Epidermal melanocyte (primary cell): ENCODE measurements at regions not wholly inside any gene's neighbourhood (a gene's known extent, or its start where the extent isn't known, plus 50 kb on each side); places are given as distances from the start of the nearest gene placed in this dataset.

Experiments used
- DNase-seq: peaks from one replicate; pipeline ENCODE4 v3.0.0; 2011; ENCODE audit warnings: low spot score; ENCODE audit not compliant: insufficient read length

DNA sequence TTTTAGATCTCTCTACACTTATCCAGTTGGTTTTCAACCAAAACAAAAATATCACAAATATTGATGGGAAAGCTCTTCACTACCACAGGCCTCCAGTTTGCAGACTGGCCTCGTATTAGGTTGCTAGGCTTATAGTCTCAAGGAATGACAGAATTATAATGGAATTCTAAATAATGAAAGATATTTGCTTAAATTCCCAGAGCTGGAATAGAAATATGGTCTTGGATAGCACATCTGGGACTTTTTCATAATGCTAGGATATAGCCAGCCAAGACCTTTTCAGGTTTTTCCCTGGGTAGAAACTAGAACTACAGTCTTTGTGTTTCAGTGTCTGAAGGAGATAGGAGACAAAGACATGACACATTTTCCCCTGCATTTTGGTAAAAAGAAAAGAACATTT lies 121.9 kb upstream of the STAC start:
- DNase-seq = no peak

DNA sequence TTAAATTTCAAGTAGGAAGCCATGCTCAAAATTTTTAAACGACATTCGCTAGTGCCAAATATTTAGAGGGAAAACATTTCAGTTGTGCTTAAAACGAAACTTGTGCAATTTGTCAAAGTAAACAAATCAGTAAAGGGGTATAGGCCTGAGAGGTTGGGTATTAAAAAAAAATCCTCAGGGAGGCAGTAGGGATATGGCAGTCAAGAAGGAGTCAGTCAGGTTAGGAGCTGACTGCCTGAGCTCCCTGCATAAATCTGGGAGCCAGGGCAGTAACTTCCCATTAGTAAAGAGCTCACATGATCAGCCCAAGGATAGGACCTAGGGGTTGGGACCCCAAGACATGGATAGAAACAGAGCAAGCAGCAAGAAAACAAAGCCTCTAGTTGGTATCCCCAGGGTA lies 120.7 kb upstream of the STAC start:
- DNase-seq = no peak

- DNase-seq = no peak
These were observed 111.0 kb upstream of the STAC start for GRCh38 chr3:36269274-36269673.

DNA sequence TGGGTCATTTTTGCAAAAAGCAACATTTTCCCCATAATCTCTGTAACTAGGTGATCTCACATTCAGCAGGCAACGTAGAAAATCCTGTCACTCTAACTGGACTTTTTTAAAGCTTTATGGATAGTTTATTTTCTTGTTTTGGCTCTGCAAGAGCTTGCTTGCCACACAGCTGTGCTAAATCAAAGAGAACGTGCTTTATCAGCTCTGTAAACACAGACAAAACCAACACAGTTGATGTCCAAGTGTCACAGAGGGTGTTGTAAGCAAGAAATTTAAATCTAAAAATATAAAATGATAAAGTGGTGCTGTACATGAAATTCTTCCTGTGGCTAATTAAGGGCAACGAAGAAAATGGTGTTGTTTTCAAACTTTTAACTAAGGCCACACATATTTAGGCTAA lies 97.5 kb upstream of the STAC start:
- DNase-seq = no peak

GRCh38 chr3:36295296-36295695 lies 85.0 kb upstream of the STAC start:
- no peak for DNase-seq

- no peak for DNase-seq
These were observed 83.1 kb upstream of the STAC start for GRCh38 chr3:36297195-36297594.

GRCh38 chr3:36298188-36298587 lies 82.1 kb upstream of the STAC start:
- DNase-seq = no peak

DNA sequence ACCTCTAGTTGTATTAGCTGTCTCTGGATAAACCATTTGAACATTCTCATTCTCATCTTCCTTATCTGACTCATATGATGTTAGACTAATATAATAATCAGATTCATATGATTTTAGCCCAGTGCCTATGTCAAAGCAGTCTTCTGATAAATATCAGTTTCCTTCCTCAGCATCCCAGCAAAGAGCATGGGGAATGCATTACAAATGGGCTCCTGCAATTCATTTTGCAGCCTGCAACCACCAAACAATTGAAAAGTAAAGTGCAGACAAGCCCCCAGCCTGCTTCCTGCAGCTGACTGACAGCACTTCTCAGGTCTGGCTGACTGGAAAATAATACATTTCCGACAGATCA lies 78.2 kb upstream of the STAC start:
- DNase-seq = no peak

DNA sequence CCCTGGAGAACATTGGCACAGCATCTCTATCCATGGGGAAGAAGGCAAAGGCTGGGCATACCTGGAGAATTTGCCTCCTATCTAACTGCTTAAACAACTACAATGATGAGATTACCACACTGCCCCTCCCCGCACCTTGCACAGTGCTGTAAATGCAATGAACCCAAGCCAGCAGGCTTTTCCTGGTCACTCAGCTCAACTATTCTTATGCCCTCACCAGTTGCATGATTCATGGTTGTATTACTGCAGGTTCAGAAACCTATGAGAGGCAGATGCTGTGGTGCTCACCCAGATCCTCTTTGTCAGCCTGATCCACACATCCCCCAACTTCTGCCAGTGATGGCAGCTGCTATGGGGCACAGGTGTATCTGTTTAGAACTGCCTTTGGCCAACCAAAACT lies 77.7 kb upstream of the STAC start:
- no peak for DNase-seq

- no peak for DNase-seq
These were observed 77.0 kb upstream of the STAC start for GRCh38 chr3:36303286-36303685.

DNA sequence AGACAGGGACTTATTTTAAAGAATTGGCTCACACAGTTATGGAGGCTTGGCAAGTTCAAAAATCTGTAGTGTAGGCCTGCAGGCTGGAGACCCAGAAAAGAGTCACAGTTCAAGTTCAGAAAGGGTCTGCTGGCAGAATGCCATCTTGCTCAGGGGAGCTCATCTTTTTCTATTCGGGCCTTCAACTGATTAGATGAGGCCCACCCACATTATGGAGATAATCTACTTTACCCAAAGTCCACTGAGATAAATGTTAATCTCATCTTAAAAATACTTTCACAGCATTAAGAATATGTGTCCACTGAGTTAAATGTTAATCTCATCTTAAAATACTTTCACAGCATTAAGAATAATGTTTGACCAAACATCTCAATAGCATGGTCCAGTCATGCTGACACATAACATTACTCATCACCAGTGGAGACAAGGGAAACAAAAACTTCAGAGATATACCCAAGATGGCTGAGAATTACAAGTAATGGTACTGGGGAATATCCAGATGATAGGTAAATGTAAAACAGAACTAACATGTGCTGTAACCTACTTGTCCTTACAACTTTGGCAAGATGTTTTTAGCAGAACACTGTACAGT lies 74.3 kb upstream of the STAC start:
- no peak for DNase-seq

GRCh38 chr3:36309092-36309491 lies 71.2 kb upstream of the STAC start:
- no peak for DNase-seq

- DNase-seq = no peak
These were observed 68.0 kb upstream of the STAC start for GRCh38 chr3:36312351-36312750.

- no peak for DNase-seq
These were observed 62.4 kb upstream of the STAC start for GRCh38 chr3:36317915-36318314.

- no peak for DNase-seq
These were observed 61.6 kb upstream of the STAC start for GRCh38 chr3:36318621-36319200.

DNA sequence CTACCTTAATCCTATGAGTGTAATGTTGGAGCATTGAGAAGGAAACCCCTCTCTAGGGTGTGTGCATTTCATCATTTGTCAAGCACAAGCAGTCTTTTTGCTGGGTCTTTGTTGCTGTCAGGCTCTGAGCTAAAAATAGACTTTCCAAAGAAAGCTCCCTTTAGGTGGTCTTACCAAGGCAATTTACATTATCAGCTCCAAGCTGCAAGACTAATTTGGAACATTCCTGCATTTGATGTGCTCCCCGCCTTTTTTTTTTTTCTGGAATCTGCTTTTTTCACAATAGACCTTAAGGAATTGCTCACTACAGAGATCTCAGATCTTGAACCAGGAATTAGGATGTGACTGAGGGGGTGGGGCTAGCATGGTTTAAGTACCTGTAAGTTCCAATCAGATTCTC lies 60.6 kb upstream of the STAC start:
- DNase-seq = no peak
